ENCODE measurements at regions not wholly inside any gene's neighbourhood (a gene's known extent, or its start where the extent isn't known, plus 50 kb on each side); places are given as distances from the start of the nearest gene placed in this dataset.

- H3K4me3 ChIP-seq (ENCODE audit: low read length) = no peak overlapping the region
- intact Hi-C loops (cut with micrococcal nuclease) = no loop called here
- H3K4me3 Mint-ChIP-seq = no peak overlapping the region
- no peak overlapping the region for H3K27ac Mint-ChIP-seq
- no peaks in the 10 kb centered on the region for H3K4me1 Mint-ChIP-seq
- H3K9me3 Mint-ChIP-seq = peaks cover 19 to 35% of the 10 kb centered on the region in 2 donors
- peaks cover 8% of the 10 kb centered on the region for H3K36me3 Mint-ChIP-seq
- no peaks in the 10 kb centered on the region for H3K36me3 ChIP-seq (ENCODE audit: control insufficient read depth, insufficient read depth, low read length)
- WGBS (ENCODE audit: insufficient coverage) = 90% methylated on average over 3 of the region's 3 CpGs
- no peaks in the 10 kb centered on the region for H3K27me3 ChIP-seq (ENCODE audit: control insufficient read depth, insufficient read depth, low read length)
- H3K4me1 ChIP-seq (ENCODE audit: control insufficient read depth, insufficient read depth, low read length) = no peaks in the 10 kb centered on the region
- peaks cover 30% of the 10 kb centered on the region for H3K9me3 ChIP-seq (ENCODE audit: control insufficient read depth, insufficient read depth, low read length)
- TF ChIP-seq CTCF (IDR thresholded peaks at IDR 0.05) = no peak
- H3K27me3 Mint-ChIP-seq (ENCODE audit: low read depth in 2 of 2) = no peaks in the 10 kb centered on the region
- DNase-seq (no peak), ATAC-seq (no peak)
- no peak overlapping the region for H3K27ac ChIP-seq (ENCODE audit: low read length)
These were observed 1601.3 kb downstream of the PCDH7 start for GRCh38 chr4:32321421-32321820.

GRCh38 chr4:32334759-32335158 is 1614.6 kb downstream of the PCDH7 start:
- TF ChIP-seq CTCF (IDR thresholded peaks at IDR 0.05) = no peak
- no peaks in the 10 kb centered on the region for H3K36me3 ChIP-seq (ENCODE audit: control insufficient read depth, insufficient read depth, low read length)
- Mint-ChIP-seq H3K27ac (no peak overlapping the region), H3K9me3 (peaks cover 8 to 19% of the 10 kb centered on the region in 2 donors), H3K4me3 (no peak overlapping the region), H3K4me1 (no peaks in the 10 kb centered on the region), H3K36me3 (no peaks in the 10 kb centered on the region), H3K27me3 (ENCODE audit: low read depth in 2 of 2) (no peaks in the 10 kb centered on the region)
- intact Hi-C loops (cut with micrococcal nuclease) = no loop called here
- no peaks in the 10 kb centered on the region for H3K27me3 ChIP-seq (ENCODE audit: control insufficient read depth, insufficient read depth, low read length)
- H3K27ac ChIP-seq (ENCODE audit: low read length) = no peak overlapping the region
- DNase-seq (no peak), ATAC-seq (no peak)
- no peaks in the 10 kb centered on the region for H3K9me3 ChIP-seq (ENCODE audit: control insufficient read depth, insufficient read depth, low read length)
- WGBS (ENCODE audit: insufficient coverage) = no CpG with 5 or more reads among the region's 1 CpG
- H3K4me3 ChIP-seq (ENCODE audit: low read length) = no peak overlapping the region
- H3K4me1 ChIP-seq (ENCODE audit: control insufficient read depth, insufficient read depth, low read length) = no peaks in the 10 kb centered on the region

GRCh38 chr4:32337403-32337802 is 1617.2 kb downstream of the PCDH7 start:
- Mint-ChIP-seq H3K27me3 (ENCODE audit: low read depth in 2 of 2) (no peaks in the 10 kb centered on the region), H3K4me3 (no peak overlapping the region), H3K27ac (no peak overlapping the region), H3K4me1 (no peaks in the 10 kb centered on the region), H3K9me3 (peaks cover 13 to 22% of the 10 kb centered on the region in 2 donors), H3K36me3 (peaks cover 7% of the 10 kb centered on the region)
- H3K4me3 ChIP-seq (ENCODE audit: low read length) = no peak overlapping the region
- no peak for TF ChIP-seq CTCF (IDR thresholded peaks at IDR 0.05)
- H3K36me3 ChIP-seq (ENCODE audit: control insufficient read depth, insufficient read depth, low read length) = no peaks in the 10 kb centered on the region
- intact Hi-C loops (cut with micrococcal nuclease) = no loop called here
- H3K27me3 ChIP-seq (ENCODE audit: control insufficient read depth, insufficient read depth, low read length) = no peaks in the 10 kb centered on the region
- DNase-seq (no peak), ATAC-seq (no peak)
- H3K9me3 ChIP-seq (ENCODE audit: control insufficient read depth, insufficient read depth, low read length) = no peaks in the 10 kb centered on the region
- WGBS (ENCODE audit: insufficient coverage) = 100% methylated on average over 1 of the region's 2 CpGs
- H3K27ac ChIP-seq (ENCODE audit: low read length) = no peak overlapping the region
- H3K4me1 ChIP-seq (ENCODE audit: control insufficient read depth, insufficient read depth, low read length) = no peaks in the 10 kb centered on the region

DNA sequence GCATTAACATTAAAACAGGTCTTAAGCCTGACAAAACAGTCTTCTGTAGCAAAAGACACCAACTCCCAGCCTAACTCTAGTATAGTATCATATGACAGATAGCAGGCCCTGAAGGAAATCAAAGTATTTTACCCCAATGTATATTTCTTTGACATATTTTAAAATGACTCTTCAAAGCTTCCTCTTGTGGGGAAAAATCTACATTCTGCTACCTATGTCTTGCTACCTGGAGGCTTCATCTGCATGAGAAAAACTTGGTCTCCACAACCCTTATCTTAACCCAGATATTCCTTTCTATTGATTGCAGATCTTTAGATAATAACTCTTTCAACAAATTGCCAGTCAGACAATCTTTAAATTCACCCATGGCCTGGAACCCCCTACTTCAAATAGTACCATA is 1620.4 kb downstream of the PCDH7 start:
- no peak overlapping the region for H3K27ac ChIP-seq (ENCODE audit: low read length)
- H3K9me3 ChIP-seq (ENCODE audit: control insufficient read depth, insufficient read depth, low read length) = no peaks in the 10 kb centered on the region
- H3K4me1 ChIP-seq (ENCODE audit: control insufficient read depth, insufficient read depth, low read length) = no peaks in the 10 kb centered on the region
- H3K36me3 ChIP-seq (ENCODE audit: control insufficient read depth, insufficient read depth, low read length) = no peaks in the 10 kb centered on the region
- H3K36me3 Mint-ChIP-seq = peaks cover 7% of the 10 kb centered on the region
- DNase-seq = no peak
- H3K9me3 Mint-ChIP-seq = peaks cover 11 to 14% of the 10 kb centered on the region in 2 donors
- H3K4me1 Mint-ChIP-seq = no peaks in the 10 kb centered on the region
- no peaks in the 10 kb centered on the region for H3K27me3 Mint-ChIP-seq (ENCODE audit: low read depth in 2 of 2)
- H3K4me3 ChIP-seq (ENCODE audit: low read length) = no peak overlapping the region
- TF ChIP-seq CTCF (IDR thresholded peaks at IDR 0.05) = no peak
- intact Hi-C loops (cut with micrococcal nuclease) = no loop called here
- H3K27me3 ChIP-seq (ENCODE audit: control insufficient read depth, insufficient read depth, low read length) = no peaks in the 10 kb centered on the region
- H3K27ac Mint-ChIP-seq = no peak overlapping the region
- ATAC-seq = no peak
- no peak overlapping the region for H3K4me3 Mint-ChIP-seq

All from natural killer cell (primary cell).